KG1 (cell line): ENCODE measurements at regions not wholly inside any gene's neighbourhood (a gene's known extent, or its start where the extent isn't known, plus 50 kb on each side); places are given as distances from the start of the nearest gene placed in this dataset.

ENCODE experiments used
- DNase-seq: peaks from one replicate; lab custom pipeline; 2025; lab: John Stamatoyannopoulos, UW

DNA sequence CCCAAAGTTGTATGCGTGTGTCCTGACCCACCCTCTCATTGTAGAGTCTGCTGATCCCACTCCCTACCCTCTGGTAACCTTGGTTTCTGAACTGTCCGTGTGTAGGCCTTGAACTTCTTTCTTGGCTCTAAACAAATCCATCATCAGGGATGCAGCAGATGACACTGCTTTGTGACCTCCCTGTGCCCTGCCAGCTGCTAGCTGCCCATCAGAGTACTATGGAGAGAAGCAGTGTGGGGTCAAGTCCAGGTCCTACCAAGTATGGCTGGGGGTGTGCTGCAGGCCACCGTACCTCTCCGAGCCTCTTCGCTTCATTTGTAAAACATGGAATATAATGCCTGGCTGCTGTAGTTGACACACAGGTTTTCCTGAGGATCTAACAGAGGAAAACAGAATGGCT is 183.5 kb upstream of the RBPJ start:
- no peak for DNase-seq

DNA sequence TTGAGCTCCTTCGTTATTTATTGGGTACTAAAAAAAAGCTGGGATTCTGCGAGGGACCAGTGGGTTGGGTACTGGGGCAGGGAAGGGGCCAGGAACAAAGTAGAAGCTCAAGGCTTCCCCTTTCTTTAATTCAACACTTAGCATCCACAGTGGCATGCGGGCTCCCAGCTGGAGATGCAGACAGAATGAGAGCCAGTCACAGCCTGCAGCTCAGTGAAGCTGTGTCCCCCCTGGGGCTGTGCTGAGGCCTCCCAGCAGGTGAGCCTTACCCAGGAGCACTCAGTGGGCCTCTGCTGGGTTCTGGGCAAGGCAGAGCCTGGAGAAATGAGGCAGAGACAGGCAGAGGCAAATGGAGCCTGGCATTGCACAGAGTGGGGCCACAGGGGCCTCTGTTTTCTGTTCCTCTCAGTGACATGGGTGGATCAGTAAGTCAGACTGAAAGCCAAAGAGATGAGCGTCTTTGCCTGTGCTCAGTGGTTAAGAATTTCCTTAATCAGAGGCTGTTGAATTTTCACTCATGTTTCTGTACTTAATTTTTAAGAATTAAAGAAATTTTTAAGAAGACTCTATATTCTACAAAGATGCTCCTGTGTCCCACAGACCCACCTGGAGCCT is 181.4 kb upstream of the RBPJ start:
- DNase-seq, result no peak

DNA sequence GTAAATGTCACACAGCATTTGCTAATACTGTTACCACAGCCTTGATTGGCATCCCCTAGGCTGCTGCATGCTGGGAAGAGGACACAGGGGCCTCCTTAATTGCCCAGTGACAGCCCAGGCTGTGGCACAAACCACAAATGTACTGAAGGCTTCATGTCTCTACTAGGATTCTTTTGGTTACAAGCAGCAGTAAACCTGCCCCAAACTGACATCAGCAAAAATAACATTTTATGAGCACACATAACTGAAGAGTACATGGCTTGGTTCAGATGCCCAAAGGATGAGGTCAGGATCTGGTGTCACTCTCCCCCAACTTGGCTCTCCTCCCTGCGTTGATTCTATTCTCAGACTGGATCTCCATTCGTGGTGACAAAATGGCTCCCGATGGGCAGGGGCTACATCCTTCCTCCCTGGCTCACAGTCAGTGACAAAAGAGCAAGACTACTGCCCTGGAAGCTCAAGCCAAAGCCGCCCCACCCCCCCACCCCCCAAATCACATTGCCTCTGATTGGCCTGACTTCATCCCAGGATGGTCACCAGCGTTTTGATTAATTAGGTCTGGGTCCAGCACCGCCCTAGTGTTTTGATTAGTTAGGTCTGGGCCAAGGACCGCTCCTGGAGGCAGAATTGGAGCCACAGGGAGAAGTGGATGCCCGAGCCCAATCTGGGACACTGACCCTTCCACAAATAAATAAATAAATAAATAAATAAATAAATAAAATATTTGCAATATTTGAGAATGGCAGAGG is 180.5 kb upstream of the RBPJ start:
- no peak for DNase-seq

DNA sequence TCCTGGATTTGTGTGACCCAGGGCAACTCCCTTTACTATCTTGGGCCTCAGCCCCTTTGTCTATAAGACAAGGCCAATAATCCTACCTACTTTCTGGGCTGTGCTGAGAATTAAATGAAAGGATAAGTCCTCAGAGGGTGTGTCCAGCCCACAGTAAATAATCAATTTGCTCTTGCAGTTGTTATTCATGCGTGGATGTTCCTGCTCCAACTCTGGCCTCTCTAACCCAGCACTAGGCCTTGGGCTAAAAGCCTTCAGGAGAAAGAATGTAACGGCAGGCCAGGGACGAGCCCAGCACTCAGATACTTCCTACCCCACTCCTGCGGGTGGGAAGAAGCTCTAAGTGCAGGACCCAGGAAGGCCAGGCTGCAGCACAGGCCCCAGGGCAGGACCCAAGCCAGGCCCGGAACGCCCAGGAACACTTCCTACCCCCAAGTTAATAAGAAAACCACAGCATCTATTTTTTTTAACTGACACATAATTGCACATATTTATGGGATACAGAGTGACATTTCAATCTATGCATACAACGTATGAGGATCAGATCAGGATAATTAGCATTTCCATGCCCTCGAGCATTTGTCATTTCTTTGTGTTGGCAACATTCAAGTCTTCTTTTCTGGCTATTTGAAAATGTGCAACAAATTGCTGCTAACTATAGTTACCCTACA is 179.6 kb upstream of the RBPJ start:
- no peak for DNase-seq

DNA sequence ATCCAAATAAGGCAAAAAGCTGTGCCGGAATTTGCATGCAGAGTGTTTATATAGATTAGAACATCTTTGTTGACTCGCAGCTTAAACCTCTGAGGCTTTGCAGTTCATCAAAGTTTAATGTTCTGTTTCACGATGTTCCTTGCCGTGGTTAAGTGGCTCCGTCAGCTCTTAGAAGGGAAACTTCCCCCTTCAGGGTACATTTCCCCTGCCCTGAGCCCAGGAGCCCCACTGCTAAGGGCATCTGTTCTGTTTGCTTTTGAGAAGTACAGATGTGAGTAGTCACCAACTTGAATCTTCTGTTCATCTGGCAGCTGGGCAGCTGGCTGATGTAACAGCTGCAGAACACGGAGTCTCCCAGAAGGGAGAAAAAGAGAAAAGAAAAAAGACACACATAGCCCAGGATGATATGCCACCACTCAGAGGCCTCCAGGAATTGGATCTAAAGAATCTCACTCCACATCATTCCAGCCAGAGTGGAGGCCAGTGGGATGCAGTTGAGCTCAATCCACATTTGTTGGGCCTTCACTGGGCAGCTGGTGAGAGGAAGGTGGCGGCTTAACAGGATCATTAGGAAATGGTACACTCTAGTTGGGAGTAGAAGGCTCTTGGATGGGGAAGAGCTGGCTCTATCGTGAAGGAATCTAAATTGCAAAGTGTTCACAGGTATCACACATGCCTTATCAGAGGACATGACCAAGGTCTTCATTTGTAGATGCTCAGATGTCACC is 178.7 kb upstream of the RBPJ start:
- DNase-seq, result no peak

DNA sequence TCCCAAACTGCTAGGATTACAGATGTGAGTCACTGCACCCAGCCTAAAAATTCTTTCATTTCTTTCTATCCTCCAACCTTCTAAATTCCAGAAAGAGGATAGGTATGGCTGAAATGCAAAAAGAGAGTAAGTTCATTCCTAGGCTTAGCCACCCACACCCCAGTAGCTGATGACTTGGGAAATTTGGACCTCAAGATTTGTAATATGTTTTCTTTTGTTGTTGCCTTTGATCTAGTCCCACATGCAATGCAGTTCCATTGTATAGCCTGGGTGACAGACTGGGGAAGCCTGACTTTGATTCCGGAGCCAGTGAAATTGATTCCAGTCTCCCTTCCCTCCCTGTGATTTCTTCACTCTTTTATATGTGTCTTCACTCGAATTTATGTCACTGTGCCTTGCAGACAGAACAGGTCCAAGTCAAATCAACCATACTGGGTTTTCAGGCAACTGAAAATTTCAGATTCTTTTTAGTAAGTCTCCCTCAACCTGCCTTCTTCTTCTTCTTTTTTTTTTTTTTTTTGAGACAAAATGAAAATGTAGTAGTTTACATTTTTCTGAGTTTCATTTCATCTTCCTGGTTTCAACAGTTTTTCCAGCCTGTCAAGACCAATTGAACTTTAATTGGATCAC is 176.2 kb upstream of the RBPJ start:
- no peak for DNase-seq

DNA sequence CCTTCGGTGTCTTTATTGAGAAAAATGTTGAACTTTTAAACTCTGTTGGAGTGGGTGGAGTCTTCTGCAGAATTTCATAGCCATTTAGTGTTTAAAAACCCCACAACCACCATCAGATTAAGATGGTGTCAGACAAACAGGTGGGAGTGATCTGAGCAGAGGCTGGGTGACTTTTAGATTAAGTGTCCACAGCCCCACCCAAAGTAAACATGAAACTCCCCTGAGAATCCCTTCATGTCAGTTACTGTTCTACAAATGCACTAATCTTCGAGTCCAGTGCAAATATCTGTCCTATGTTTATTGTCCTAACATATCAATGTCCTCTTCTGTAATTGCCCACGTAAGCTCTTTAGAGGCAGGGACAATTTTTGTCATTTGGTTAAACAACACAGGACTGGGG is 175.6 kb upstream of the RBPJ start:
- no peak for DNase-seq

DNA sequence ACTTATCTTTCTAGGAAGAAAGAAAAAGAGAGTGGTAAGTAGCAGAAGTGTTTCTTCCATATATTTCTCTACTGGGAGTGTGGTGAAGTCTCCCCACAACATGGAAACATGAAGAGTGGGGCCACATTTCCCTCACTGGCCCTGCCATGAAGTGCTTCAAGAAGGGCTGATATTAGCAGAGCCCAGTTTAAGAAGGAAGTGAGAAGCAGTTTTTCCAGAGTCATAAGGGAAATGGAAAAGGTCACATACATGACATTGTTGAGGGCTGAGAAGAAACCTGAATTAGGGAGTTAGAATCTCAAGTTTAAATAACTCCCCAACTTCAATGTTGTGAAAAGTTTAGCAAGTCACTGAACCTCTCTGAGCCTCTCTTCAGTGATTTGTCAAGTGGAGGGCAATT is 171.9 kb upstream of the RBPJ start:
- DNase-seq, result no peak

DNA sequence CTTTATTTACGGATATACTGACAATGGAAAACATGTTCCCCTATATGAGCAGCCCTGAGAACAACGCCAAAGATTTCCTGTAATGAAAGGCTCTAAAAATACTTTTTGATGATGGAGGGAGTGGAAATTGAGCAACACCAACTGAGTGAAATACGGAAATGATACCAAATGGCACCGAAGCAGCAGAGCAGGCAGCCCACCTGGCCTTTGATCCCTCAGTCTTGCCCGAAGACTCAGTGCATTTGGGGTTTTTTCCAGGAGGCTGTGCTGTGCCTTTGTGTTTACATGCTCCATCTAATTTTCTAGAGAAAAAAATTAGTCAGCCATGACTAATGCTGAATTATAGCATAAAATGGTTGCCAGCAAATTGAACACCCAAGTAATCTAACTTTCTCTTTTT is 169.9 kb upstream of the RBPJ start:
- no peak for DNase-seq

DNA sequence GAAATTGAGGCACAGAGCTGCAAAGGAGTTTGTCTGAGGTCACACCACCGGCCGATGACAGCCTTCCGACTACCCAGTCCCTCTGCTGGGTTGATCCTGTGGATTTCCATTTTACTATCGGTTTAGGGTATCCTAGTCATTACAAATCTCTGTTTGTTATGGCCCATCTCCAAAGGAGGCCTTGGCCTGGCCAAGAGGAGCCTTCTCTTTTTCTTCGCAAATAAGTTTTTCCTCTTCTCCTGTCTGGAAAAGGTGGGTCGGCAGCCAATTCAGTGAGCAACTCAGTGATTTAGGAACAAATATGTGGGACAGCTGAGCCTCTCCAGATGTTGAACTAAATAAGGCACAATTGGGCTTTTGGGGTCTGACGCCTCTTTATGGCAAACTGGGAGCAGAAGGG is 169.2 kb upstream of the RBPJ start:
- DNase-seq, result no peak

DNA sequence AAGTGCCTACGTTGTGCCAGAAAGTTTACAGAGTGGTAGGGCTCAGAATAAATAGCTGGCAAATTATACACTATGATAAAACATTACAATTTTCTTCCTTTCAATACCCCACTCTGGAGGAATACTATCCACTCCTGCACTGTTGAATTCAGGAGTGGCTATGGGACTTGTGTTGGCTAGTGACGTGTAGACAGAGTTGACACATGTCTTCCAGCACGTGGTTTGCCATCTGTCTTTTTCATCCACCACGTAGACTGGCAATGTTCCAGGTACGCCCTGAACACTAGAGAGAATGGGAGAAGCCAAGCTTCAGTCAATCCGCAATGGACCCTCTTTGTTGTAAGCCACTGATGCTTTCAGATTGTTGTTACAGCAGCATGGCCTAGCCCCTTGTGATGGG is 168.8 kb upstream of the RBPJ start:
- no peak for DNase-seq

DNA sequence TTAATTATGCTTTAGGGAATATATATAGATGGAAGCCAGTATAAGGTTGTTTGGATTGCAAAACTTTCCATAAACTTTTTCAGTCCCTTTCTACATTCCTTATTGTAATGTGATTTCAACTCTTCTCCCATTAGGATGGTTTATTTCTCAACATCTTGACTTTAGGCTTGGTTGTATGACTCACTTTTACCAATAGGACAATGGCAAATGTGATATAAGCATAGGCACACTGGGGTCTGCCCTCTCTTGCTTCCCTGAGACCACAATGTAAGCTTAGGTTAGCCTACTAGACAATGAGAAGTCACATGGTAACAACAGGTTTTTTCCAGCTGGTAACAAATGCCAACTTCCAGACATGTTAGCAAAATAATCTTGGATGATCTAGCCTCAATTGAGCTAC is 163.3 kb upstream of the RBPJ start:
- no peak for DNase-seq

DNA sequence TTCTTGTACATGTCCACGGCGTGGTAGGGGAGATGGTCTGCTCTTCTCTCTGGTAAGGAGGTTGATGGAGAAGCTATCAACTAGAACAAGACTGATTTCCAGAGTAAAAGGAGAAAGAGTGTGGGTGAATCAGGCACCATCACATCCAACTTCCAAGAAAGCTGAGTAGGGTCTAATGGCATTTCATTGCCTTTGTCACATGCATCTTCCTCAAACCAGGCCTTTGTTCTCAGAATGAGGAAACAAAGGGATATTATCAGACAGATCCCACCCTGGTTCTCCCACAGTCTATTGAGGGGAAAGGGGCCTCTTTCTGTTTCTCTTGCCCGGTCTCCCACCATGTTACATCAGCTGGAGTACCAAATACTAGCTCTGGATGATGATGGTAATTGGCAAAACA is 160.2 kb upstream of the RBPJ start:
- no peak for DNase-seq

DNA sequence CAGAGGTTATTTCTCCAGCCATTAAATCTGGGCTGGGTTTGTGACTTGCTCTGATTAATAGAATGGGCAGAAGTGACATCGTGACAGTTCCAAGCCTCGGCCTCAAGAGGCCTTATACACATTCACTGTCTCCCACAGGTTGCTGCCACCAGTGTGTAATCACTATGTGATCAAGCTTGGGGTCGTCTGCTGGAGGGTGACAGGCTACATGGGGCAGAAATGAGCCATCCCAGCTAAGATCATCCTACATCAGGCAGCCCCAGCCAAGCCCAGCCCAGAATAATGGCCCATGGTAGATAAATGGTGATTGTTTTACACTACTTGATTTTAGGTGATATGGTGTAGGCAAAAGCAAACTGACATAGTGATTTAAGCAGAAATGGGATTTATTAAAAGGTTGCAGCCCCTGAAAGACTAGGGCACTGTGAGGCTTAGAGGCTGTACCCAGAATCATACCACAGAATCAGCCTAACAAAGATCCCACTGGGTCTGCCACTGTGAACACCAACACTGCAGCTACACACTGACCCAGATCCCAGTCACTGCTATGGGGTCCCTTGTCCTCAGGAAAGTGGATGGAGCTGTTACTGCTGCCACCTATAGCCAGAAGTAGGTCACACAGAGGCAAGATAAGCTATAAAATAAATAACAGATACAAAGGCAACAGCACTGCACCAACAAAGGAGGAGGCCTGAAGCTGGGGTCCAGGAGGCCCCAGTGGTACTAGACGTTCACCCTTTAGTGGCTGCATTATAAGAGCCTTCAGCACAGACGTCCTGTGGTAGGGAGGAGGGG is 159.6 kb upstream of the RBPJ start:
- no peak for DNase-seq

DNA sequence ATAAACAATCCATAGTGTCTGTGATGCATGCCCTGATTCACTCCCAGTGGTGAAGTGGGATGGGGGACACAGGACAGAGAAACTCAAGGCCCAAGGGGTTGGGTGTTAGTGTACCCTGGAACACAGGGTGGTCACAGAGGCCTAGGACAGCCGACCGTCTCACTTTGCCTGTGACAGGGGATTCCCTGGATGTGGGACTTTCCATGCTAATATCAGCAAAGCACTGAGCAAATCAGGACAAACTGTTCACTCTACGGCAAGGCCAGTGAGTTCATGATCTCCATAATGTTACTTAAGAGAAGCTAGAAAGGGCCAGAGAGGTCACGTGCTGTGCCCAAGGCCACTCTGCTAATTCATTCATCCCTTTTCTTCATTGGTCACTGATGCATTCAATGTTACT is 158.7 kb upstream of the RBPJ start:
- DNase-seq, result no peak

DNA sequence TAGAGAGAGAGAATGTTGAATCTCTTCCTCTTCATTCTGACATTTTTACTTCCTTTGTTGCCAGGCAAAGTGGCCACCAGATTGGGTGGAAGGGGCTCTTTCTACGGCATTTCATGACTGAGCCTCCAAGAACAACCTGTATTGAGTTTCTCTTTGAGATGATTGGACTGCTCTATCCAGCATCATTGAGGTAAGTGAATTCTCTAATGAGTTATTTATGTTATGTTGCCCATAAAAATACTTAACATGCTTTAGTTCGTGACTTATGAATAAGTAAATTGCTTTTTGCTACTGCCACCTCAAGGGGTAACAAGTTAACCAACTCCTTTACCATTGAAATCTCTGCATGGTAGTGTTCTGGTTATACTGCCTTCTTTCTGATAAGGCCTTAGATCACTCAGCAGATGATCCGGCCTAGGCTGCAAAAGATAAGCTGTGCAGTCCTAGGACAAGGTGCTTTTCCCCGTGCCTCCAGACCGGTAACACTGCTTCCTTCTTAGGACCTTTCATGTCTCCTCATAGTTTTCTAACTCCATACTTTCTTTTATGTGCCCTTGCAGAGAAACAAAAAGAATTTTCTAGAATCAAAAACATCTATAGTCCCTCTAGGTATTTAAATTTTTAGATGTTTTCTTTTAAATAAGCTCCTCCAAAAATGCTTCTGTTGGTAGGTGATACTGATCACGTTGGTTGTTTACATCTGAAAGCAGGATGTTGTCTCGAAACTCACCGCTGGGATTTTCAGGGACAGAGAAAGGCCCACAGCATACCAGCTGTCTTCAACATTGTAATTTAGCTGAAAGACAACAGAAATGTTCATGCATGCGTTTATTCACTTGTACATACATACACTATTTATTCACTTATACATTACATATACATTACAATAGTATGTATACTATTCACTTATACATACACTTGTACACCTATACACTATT is 157.1 kb upstream of the RBPJ start:
- no peak for DNase-seq

DNA sequence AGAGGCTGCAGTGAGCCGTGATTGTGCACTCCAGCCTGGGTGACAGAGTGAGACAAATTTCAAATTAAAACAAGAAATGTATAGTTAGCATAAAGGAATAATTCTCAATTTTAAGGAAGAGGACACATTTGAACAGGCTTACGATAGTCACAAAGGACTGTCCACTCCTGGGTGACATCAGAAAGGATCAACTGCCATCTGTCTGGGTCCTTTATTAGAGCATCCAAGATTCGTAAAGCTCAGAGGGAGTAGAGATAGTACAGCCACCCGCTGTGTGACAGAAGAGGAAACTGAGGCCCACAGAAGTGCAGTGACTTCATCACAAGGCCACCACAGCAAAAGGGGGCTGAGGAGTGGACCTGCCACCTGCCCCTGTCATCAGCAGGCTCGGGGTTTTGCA is 149.3 kb upstream of the RBPJ start:
- no peak for DNase-seq

DNA sequence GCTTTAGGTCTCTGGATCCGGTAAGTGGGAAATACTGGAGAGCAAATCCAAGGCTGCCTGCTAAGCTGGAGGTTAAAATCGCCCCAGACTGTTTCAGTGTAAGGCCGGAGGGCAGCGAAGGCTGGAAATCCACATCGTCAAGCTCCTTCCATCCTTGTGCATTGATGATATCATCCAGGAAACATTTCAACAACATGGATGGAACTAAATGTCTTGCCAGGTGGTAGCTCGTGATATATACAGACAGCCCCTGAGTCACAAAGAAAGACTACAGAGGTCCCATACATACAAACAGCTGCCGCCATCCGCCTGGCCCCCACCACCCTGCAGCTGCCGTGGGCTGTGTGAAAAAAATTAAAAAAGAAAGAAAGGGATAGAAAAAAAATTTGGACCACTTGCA is 148.9 kb upstream of the RBPJ start:
- no peak for DNase-seq

DNA sequence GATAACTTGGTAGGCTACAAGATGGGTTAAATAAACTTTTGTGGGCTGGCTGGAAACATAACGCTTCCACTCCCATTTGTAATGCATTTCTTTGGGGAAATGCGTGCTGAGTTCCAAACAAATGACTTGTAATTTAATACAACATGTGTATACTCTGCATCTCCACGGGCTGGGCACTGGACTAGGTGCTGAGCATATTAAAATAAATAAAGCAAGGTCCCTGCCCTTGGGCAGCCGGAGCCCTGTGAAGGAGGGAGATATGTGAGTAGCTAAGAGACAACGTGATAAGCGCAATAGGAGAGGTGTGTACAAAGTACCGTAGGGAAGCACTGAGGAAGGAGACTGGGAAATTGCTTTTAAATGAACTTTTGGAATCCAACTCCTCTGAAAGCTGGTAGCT is 147.2 kb upstream of the RBPJ start:
- no peak for DNase-seq

DNA sequence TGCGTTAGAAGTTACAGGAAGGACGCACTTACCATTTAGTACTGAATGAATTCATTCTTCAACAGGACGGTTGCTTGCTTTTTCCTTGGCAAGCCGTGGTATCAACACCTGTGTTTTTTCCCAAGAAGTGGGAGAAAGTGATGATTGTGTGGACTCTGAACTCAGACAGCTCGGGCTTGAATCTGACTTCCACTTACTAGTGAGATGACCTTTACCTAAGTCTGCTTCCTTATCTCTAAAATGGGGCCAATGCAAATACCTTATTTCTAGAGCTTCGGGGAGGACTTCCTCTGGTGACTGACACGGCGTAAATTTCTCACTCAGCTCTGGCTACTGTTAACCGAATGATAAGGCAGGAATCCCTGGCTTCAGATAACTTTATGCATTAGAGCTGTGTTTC is 146.8 kb upstream of the RBPJ start:
- no peak for DNase-seq
